Kidney epithelial cell (primary cell): ENCODE measurements at regions not wholly inside any gene's neighbourhood (a gene's known extent, or its start where the extent isn't known, plus 50 kb on each side); places are given as distances from the start of the nearest gene placed in this dataset.
A peak's percentile ranks its signal among the peaks of the same experiment; 100 is the strongest.

Experiments used
- DNase-seq: peaks from one replicate; pipeline ENCODE4 v3.0.0-alpha.2; 2010; ENCODE audit warnings: low read depth
- H3K27me3 ChIP-seq: 2 replicates; pipeline ENCODE4 v1.6.0; 2011; ENCODE audit warnings: low read length; ENCODE audit not compliant: control insufficient read depth, insufficient read depth
- H3K36me3 ChIP-seq: 2 replicates; pipeline ENCODE4 v1.5.1; 2011; ENCODE audit warnings: low read length; ENCODE audit not compliant: control insufficient read depth, insufficient read depth
- H3K4me3 ChIP-seq: 2 replicates; pipeline ENCODE4 v1.5.1; 2011; ENCODE audit warnings: low read depth, mild to moderate bottlenecking, control low read depth, low read length
- TF ChIP-seq, protein P1 (sequence below): IDR thresholded peaks from 2 replicates; pipeline ENCODE4 v1.5.1; 2011; ENCODE audit warnings: mild to moderate bottlenecking, moderate library complexity, low read length, control low read depth, inconsistent platforms; ENCODE audit not compliant: insufficient read depth, poor library complexity, severe bottlenecking

DNA sequence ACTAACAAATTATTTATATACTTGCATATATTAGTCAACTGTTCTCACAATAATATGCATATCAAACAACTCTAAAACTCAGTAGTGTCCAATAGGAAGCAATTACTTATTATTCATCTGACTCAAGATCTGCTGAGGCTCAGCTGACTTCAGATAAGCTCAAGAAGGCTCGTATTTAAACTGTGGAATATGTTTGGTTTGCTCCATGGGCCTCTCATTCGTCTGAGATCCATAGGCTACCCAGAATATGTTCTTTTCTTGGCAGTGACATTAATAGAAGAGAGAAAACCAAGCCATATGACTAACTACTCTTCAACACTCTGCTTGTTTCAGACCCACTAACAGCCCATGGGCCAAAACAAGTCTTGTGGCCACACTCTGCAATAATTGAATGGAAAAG is 107.7 kb upstream of the MAP2 start:
- Histone ChIP-seq H3K36me3 (no peaks in the 10 kb centered on the region), H3K4me3 (no peak overlapping the region), H3K27me3 (no peaks in the 10 kb centered on the region)
- TF ChIP-seq, protein P1, sequence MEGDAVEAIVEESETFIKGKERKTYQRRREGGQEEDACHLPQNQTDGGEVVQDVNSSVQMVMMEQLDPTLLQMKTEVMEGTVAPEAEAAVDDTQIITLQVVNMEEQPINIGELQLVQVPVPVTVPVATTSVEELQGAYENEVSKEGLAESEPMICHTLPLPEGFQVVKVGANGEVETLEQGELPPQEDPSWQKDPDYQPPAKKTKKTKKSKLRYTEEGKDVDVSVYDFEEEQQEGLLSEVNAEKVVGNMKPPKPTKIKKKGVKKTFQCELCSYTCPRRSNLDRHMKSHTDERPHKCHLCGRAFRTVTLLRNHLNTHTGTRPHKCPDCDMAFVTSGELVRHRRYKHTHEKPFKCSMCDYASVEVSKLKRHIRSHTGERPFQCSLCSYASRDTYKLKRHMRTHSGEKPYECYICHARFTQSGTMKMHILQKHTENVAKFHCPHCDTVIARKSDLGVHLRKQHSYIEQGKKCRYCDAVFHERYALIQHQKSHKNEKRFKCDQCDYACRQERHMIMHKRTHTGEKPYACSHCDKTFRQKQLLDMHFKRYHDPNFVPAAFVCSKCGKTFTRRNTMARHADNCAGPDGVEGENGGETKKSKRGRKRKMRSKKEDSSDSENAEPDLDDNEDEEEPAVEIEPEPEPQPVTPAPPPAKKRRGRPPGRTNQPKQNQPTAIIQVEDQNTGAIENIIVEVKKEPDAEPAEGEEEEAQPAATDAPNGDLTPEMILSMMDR: no peak
- DNase-seq: no peak

DNA sequence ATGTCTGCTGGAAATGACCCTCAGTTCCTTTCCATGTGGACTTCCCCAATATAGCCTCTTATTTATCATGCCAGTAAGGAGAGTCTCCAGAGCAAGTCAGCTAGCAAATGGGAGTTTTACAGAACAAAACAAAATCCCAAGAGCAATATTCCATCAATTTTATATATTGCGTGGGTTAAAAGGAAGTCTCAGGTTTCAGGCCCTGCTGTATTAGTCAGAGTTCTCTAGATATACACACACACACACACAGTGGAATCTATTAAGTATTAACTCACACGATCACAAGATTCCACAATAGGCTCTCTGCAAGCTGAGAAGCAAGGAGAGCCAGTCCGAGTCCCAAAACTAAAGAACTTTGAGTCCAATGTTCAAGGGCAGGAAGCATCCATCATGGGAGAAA is 102.8 kb upstream of the MAP2 start:
- Histone ChIP-seq H3K36me3 (no peaks in the 10 kb centered on the region), H3K4me3 (no peak overlapping the region), H3K27me3 (no peaks in the 10 kb centered on the region)
- TF ChIP-seq, protein P1: no peak
- peak; percentile 44 for DNase-seq

DNA sequence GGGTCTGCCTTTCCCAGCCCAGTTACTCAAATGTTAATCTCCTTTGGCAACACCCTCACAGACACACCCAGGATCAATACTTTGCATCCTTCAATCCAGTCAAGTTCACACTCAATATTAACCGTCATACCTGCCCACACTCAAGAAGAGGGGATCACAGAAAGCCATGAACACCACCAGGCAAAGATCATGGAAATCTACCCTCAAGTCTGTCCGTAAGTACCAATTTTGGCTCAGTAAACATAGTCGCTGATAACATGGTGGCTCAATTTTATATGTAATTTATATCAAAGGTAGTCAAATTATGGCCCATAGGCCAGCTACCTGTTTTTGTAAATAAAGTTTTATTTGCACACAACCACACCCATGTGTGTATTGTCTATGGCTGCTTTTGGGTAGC is 102.3 kb upstream of the MAP2 start:
- H3K4me3 ChIP-seq: no peak overlapping the region
- H3K36me3 ChIP-seq: no peaks in the 10 kb centered on the region
- DNase-seq: no peak
- TF ChIP-seq, protein P1: no peak
- H3K27me3 ChIP-seq: no peaks in the 10 kb centered on the region

DNA sequence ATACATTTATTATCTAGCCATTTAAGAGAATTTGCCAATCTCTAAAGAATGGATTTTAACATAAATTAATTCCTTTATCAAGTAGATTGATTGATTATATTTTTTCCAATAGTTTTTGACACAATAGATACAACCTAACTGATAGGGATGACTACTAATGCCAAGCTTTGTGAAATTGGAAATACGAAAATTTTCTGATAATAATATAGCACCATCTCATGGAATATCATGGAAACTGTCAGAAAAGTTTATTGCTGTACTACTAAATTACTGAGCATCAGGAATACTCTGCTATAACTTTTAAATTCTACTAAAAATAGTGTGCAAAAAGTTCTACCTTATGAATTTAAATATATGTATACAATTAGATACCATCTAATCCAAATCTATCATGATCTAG is 101.8 kb upstream of the MAP2 start:
- DNase-seq: no peak
- TF ChIP-seq, protein P1: no peak
- Histone ChIP-seq H3K27me3 (no peaks in the 10 kb centered on the region), H3K36me3 (no peaks in the 10 kb centered on the region), H3K4me3 (no peak overlapping the region)

DNA sequence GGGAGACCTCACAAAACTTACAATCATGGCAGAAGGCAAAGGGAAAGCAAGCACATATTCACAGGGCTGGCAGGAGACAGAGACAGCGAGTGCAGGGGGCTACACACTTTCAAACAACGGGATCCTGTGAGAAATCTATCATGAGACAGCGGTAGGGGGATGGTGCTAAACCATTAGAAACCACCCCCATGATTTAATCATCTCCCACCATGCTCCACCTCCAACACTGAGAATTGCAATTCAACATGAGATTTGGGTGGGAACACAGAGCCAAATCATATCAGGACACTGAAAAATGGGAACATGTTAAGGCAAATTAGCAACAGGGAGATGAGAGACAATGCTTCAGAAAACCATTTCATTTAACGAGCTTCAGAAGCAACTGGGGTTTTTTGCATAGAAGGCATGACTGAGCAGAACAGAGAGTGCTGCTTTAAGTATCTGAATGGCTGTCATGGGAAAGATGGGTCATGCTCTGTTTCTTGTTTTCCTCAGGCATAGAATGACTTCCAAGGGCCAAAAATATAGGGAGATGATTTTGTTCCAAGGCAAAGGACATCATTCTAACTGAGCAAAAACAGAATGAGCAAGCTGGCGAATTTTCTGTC is 100.8 kb upstream of the MAP2 start:
- no peaks in the 10 kb centered on the region for H3K27me3 ChIP-seq
- no peak for DNase-seq
- TF ChIP-seq, protein P1: no peak
- H3K4me3 ChIP-seq: no peak overlapping the region
- no peaks in the 10 kb centered on the region for H3K36me3 ChIP-seq

DNA sequence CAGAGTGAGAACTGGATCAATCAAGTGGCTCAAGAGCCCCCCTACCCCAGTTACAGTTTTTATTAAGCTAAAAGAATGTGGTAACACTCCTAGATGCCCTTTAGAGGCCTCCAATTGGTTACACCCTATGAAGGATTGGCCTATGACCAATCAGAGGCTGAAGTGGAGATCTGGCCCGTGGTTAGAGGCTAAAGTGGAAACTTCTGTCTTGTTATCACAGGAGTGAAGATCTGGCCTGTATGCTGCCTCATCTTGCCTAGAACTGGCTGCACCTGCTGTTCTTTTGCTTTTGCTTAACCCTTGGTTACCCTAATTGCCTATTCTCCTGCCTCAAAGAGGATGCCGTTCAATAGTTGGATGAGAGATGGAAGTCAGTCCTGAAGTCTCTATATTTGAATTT is 100.1 kb upstream of the MAP2 start:
- no peak for DNase-seq
- Histone ChIP-seq H3K36me3 (no peaks in the 10 kb centered on the region), H3K4me3 (no peak overlapping the region), H3K27me3 (no peaks in the 10 kb centered on the region)
- TF ChIP-seq, protein P1: no peak
